ENCODE measurements at regions not wholly inside any gene's neighbourhood (a gene's known extent, or its start where the extent isn't known, plus 50 kb on each side); places are given as distances from the start of the nearest gene placed in this dataset.
"Not testable (repeated sequence)": the region's sequence is repeated elsewhere in the genome, so short reads cannot be mapped to it uniquely, and the experiment has no call there.

GRCh38 chr2:160752475-160753330 lies 259.1 kb upstream of the RBMS1 start:
- Histone ChIP-seq H3K27ac (no peak overlapping the region), H3K36me3 (no peaks in the 10 kb centered on the region), H3K27me3 (no peaks in the 10 kb centered on the region), H3K4me1 (no peaks in the 10 kb centered on the region), H3K4me3 (no peak overlapping the region), H3K9me3 (peaks cover 0 to 8% (median 4%) of the 10 kb centered on the region in 4 donors)
- DNase-seq, result no peak
- 57 to 73% methylated on average over 3 of the region's 3 CpGs for WGBS, 2 donors
- TF ChIP-seq POLR2A (IDR thresholded peaks at IDR 0.05), result no peak
- no peak for TF ChIP-seq EP300 (IDR thresholded peaks at IDR 0.05)
- no peak for TF ChIP-seq CTCF (IDR thresholded peaks at IDR 0.05)
- TF ChIP-seq POLR2AphosphoS5 (IDR thresholded peaks at IDR 0.05), result no peak
- intact Hi-C loops (cut with DNase I), result no loop called here

GRCh38 chr2:160753331-160753654 lies 259.7 kb upstream of the RBMS1 start:
- intact Hi-C loops (cut with DNase I), result no loop called here
- TF ChIP-seq EP300 (IDR thresholded peaks at IDR 0.05) (no peak), POLR2A (IDR thresholded peaks at IDR 0.05) (no peak), CTCF (IDR thresholded peaks at IDR 0.05) (no peak), POLR2AphosphoS5 (IDR thresholded peaks at IDR 0.05) (no peak)
- H3K9me3 ChIP-seq, result peaks cover 0 to 8% (median 4%) of the 10 kb centered on the region in 4 donors
- no peak overlapping the region for H3K4me3 ChIP-seq
- no peak for DNase-seq
- H3K27ac ChIP-seq, result no peak overlapping the region
- no peaks in the 10 kb centered on the region for H3K4me1 ChIP-seq
- H3K36me3 ChIP-seq, result no peaks in the 10 kb centered on the region
- no peaks in the 10 kb centered on the region for H3K27me3 ChIP-seq

DNA sequence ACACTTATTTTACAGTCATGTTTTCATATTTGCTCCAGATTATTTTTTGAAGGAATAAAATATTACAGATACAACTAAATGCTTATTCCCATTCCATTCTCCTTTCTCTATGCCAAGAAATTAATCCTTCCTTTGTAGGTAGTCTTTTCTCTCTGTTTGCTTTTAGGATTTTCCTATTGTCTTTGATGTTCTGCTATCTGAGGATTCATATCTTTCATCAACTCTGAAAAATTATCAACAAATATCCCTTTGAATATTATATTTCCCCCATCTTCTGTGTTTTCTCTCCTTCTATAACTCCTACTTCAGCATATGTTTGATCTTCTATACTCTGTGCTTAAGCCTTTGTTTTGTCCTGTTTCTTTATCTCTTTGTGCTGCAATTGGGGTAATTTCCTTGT lies 260.4 kb upstream of the RBMS1 start:
- Histone ChIP-seq H3K4me3 (no peak overlapping the region), H3K36me3 (no peaks in the 10 kb centered on the region), H3K9me3 (peaks cover 0 to 8% (median 4%) of the 10 kb centered on the region in 4 donors), H3K27me3 (no peaks in the 10 kb centered on the region), H3K4me1 (no peaks in the 10 kb centered on the region), H3K27ac (no peak overlapping the region)
- intact Hi-C loops (cut with DNase I), result no loop called here
- DNase-seq, result no peak
- TF ChIP-seq POLR2A (IDR thresholded peaks at IDR 0.05) (no peak), POLR2AphosphoS5 (IDR thresholded peaks at IDR 0.05) (no peak), EP300 (IDR thresholded peaks at IDR 0.05) (no peak), CTCF (IDR thresholded peaks at IDR 0.05) (no peak)

- intact Hi-C loops (cut with DNase I), result no loop called here
- TF ChIP-seq CTCF (IDR thresholded peaks at IDR 0.05) (no peak), EP300 (IDR thresholded peaks at IDR 0.05) (no peak), POLR2A (IDR thresholded peaks at IDR 0.05) (no peak), POLR2AphosphoS5 (IDR thresholded peaks at IDR 0.05) (no peak)
- no peaks in the 10 kb centered on the region for H3K4me1 ChIP-seq
Observed at GRCh38 chr2:160756481-160756880, 262.9 kb upstream of the RBMS1 start.

DNA sequence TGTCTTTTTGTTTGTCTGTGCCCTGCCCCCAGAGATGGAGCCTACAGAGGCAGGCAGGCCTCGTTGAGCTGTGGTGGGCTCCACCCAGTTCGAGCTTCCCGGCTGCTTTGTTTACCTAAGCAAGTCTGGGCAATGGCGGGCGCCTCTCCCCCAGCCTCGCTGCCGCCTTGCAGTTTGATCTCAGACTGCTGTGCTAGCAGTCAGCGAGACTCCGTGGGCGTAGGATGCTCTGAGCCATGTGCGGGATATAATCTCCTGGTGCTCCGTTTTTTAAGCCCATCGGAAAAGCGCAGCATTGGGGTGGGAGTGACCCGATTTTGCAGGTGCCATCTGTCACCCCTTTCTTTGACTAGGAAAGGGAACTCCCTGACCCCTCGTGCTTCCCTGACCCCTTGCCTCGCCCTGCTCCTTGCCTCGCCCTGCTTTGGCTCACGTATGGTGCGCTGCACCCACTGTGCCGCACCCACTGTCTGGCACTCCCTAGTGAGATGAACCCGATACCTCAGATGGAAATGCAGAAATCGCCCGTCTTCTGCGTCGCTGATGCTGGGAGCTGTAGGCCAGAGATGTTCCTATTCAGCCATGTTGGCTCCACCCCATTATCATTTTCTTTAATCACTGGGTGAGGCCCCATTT lies 269.0 kb upstream of the RBMS1 start:
- DNase-seq; H3K27me3 ChIP-seq; H3K9me3 ChIP-seq; H3K27ac ChIP-seq; H3K4me3 ChIP-seq; H3K4me1 ChIP-seq; intact Hi-C loops (cut with DNase I); H3K36me3 ChIP-seq: not testable (repeated sequence)
- 90 to 92% methylated on average over 26 of the region's 26 CpGs for WGBS, 2 donors

More at GRCh38 chr2:160756481-160756880, 262.9 kb upstream of the RBMS1 start:
- no peak overlapping the region for H3K27ac ChIP-seq
- H3K36me3 ChIP-seq, result no peaks in the 10 kb centered on the region
- no peak for DNase-seq
- H3K9me3 ChIP-seq, result peaks cover 0 to 8% (median 4%) of the 10 kb centered on the region in 4 donors
- H3K27me3 ChIP-seq, result no peaks in the 10 kb centered on the region
- H3K4me3 ChIP-seq, result no peak overlapping the region
